ENCODE measurements at regions not wholly inside any gene's neighbourhood (a gene's known extent, or its start where the extent isn't known, plus 50 kb on each side); places are given as distances from the start of the nearest gene placed in this dataset.
A peak's percentile ranks its signal among the peaks of the same experiment; 100 is the strongest.

DNA sequence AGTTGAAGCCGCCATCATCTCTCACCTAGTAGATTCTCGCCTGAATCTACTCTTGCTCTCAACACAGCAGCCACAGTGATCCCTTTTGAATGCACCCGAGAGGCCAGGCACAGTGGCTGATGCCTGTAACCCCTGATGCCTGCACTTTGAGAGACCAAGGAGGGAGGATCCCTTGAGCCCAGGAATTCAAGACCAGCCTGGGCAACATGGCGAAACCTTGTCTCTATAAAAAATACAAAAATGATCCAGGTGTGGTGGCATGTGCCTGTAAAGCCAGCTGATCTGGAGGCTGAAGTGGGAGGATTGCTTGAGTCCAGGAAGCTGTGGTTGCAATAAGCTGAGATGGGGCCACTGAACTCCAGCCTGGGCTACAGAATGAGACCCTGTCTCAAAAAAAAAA, 60.3 kb upstream of the EML4 start:
- no peak for ATAC-seq
- Mint-ChIP-seq H3K27me3 (no peaks in the 10 kb centered on the region), H3K27ac (no peak overlapping the region), H3K36me3 (no peaks in the 10 kb centered on the region), H3K4me3 (no peak overlapping the region), H3K4me1 (peaks cover 8% of the 10 kb centered on the region), H3K9me3 (no peaks in the 10 kb centered on the region)

DNA sequence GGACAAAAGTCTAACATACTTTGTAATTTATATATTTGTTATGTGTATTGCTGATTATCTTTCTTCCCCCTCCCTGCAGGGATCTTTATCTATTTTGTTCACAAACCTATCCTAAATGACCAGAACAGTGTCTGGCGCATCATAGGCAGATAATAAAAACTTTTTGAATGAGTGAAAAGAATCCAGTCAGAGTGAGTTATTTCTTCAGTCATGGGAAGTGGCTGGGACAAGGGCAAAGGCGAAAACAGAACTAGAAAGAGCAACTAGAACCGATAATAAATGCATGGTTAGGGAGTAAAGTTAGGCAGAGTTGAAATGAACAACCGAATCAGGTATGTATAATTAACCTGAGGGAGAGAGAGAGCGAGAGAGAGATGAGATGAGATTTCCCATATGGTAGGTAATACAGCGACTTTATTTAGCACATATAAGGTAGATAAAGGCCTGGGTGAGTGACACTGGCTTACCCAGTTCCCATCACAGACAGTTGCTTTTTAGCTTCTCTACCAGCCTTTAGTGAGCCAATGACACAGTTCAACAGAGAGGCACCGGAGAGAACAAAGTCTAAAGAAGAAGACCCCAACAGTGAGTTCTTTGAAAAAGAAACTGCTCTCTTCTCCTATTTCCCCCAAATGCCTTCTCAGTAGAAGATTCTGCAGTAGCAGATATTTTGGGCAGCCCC, 59.1 kb upstream of the EML4 start:
- no peak for ATAC-seq
- Mint-ChIP-seq H3K9me3 (no peaks in the 10 kb centered on the region), H3K4me1 (peaks cover 18% of the 10 kb centered on the region), H3K27ac (no peak overlapping the region), H3K4me3 (no peak overlapping the region), H3K36me3 (no peaks in the 10 kb centered on the region), H3K27me3 (no peaks in the 10 kb centered on the region)

DNA sequence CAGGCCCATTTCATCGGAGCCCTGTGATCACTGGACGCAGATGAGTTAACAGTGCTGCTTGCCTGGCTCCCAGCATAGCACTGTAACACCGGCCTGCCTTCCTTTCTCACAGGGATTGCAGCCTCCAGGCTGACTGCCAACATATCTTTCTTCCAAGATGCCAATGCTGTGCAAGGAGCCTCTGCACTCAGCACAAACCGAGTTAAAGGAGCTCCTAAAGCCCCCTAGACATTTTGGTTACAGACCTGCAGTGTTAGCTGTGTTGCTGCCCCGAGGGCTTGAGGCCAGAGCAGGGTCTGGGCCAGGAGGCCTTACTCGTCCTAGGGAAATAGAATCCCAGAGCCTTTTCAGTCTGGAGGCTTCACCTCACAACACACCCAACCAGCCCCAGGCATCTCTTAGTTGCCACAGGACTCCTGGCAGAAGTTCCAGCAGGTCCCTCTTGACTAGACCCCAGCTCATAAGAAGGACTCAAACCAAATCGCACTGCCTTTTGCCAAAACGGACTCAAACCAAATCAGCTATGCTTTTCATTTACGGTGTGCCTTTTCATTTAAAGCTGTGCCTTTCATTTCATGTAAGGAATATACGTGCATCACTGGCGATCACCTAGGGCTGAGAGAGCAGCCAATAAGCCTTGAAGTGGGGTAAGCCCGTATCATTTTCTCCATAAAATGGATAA, 58.4 kb upstream of the EML4 start:
- Mint-ChIP-seq H3K4me3 (no peak overlapping the region), H3K4me1 (peaks cover 23% of the 10 kb centered on the region), H3K27ac (no peak overlapping the region), H3K9me3 (no peaks in the 10 kb centered on the region), H3K27me3 (no peaks in the 10 kb centered on the region), H3K36me3 (no peaks in the 10 kb centered on the region)
- no peak for ATAC-seq

DNA sequence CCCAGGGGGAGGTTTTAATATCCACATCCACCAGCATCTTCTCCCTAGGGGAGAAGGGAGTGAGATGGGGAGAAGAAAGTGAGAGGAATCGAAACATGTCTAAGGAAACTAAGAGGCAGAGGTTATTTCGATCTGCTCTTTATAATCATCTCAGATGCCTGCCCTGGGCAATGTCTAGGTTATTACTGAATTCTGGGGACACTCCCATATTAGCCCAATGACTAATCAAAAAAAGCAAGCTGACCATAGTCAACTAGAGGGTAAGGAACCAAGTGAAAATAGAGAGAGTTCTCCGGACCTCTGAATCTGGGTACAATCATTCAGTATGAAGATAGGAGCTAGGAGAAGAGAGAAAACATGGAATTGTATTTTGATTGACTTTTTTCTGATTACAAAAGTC, 56.7 kb upstream of the EML4 start:
- Mint-ChIP-seq H3K4me3 (no peak overlapping the region), H3K27me3 (no peaks in the 10 kb centered on the region), H3K4me1 (peaks cover 35% of the 10 kb centered on the region), H3K36me3 (no peaks in the 10 kb centered on the region), H3K9me3 (no peaks in the 10 kb centered on the region), H3K27ac (peak overlapping the region; percentile 15)
- no peak for ATAC-seq

DNA sequence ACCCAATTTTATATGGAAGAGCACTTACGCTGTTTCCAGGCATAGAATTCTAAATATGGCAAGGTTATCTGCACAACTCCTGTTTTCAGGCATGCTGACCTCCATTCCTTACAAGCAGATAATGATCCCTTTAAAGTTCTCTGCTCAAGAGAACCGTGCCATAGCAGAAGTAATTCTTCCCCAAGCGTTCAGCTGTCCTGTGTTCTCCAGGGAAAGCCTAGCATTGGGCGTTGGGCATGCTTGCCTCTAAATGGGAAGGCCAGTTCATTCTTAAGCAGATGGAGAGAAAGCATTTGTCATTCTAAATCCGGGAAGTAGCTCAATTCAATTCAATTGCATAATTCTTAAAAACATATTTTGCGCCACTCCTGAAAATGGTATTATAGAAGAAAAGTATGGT, 55.7 kb upstream of the EML4 start:
- no peak overlapping the region for H3K4me3 Mint-ChIP-seq
- no peaks in the 10 kb centered on the region for H3K27me3 Mint-ChIP-seq
- ATAC-seq, result no peak
- no peak overlapping the region for H3K27ac Mint-ChIP-seq
- H3K4me1 Mint-ChIP-seq, result peaks cover 45% of the 10 kb centered on the region
- H3K9me3 Mint-ChIP-seq, result no peaks in the 10 kb centered on the region
- no peaks in the 10 kb centered on the region for H3K36me3 Mint-ChIP-seq

DNA sequence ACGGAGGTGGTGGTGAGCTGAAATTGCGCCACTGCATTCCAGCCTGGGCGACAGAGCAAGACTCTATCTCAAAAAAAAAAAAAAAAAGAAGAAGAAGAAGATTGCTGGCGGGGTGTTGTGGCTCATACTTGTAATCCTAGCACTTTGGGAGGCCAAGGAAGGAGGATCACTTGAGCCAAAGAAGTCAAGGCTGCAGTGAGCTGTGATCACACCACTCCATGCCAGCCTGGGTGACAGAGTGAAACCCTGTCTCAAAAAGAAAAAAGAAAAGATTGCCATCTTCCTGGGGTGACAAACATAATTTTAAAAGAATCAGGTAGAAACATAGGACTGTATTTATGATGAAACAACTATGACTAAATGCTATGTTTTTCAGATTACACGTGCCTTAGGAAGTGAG, 55.1 kb upstream of the EML4 start:
- Mint-ChIP-seq H3K9me3 (no peaks in the 10 kb centered on the region), H3K4me1 (peaks cover 51% of the 10 kb centered on the region), H3K27ac (peak overlapping the region; percentile 0), H3K36me3 (no peaks in the 10 kb centered on the region), H3K27me3 (no peaks in the 10 kb centered on the region), H3K4me3 (no peak overlapping the region)
- ATAC-seq, result no peak

DNA sequence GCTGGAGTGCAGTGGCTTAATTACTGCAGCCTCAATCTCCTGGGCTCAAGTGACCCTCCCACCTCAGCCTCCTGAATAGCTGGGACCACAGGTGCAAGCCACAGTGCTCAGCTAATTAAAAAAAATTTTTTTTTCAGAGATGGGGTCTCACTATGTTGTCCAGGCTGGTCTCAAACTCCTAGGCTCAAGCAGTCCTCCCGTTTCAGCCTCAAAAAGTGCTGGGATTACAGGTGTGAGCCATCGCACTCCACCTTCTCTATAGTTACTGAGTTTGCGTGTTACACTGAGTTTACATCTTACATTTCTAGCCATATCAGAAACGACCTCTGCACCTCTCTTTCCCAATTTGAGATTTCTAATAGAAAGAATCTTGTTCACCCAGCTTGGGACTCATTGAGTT, 53.6 kb upstream of the EML4 start:
- peak overlapping the region; percentile 0 for H3K27ac Mint-ChIP-seq
- no peaks in the 10 kb centered on the region for H3K27me3 Mint-ChIP-seq
- no peak overlapping the region for H3K4me3 Mint-ChIP-seq
- no peak for ATAC-seq
- peaks cover 52% of the 10 kb centered on the region for H3K4me1 Mint-ChIP-seq
- H3K9me3 Mint-ChIP-seq, result no peaks in the 10 kb centered on the region
- no peaks in the 10 kb centered on the region for H3K36me3 Mint-ChIP-seq

GRCh38 chr2:42116195-42117181, 52.7 kb upstream of the EML4 start:
- H3K9me3 Mint-ChIP-seq, result peaks cover under 1% of the 10 kb centered on the region
- peaks cover 54% of the 10 kb centered on the region for H3K4me1 Mint-ChIP-seq
- no peak overlapping the region for H3K4me3 Mint-ChIP-seq
- no peaks in the 10 kb centered on the region for H3K27me3 Mint-ChIP-seq
- no peak for ATAC-seq
- peak overlapping the region; percentile 15 for H3K27ac Mint-ChIP-seq
- H3K36me3 Mint-ChIP-seq, result peaks cover 2% of the 10 kb centered on the region

DNA sequence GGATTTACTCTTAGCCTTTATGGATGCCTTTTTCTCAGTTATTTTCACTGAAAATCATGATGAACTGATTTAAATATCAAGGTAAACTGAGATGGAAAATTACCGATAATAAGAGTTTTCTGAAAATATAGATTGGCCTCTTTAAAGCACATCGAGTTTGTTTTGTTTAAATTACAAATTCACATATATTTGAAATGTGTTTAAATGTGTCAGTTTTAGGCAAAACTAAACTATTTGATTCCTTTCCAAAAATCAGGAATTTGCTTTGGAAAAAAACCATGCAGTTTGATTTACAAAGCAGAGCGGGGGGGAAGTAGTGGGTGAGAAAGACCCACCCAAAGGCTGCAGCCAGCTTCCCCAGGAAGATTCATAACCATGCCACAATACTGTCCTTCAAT, 52.0 kb upstream of the EML4 start:
- Mint-ChIP-seq H3K36me3 (peaks cover 5% of the 10 kb centered on the region), H3K4me3 (no peak overlapping the region), H3K9me3 (peaks cover 3% of the 10 kb centered on the region), H3K4me1 (peaks cover 53% of the 10 kb centered on the region), H3K27ac (peak overlapping the region; percentile 15), H3K27me3 (no peaks in the 10 kb centered on the region)
- no peak for ATAC-seq

GRCh38 chr2:42117923-42118753, 51.0 kb upstream of the EML4 start:
- Mint-ChIP-seq H3K27me3 (no peaks in the 10 kb centered on the region), H3K4me3 (peak overlapping the region; percentile 33), H3K9me3 (peaks cover 3% of the 10 kb centered on the region), H3K4me1 (peaks cover 53% of the 10 kb centered on the region), H3K27ac (peak overlapping the region; percentile 66), H3K36me3 (peaks cover 5% of the 10 kb centered on the region)
- peak; percentile 99 for ATAC-seq

GRCh38 chr2:42118754-42119569, 50.2 kb upstream of the EML4 start:
- Mint-ChIP-seq H3K4me1 (peaks cover 61% of the 10 kb centered on the region), H3K27me3 (no peaks in the 10 kb centered on the region), H3K9me3 (peaks cover 3% of the 10 kb centered on the region), H3K4me3 (no peak overlapping the region), H3K36me3 (peaks cover 5% of the 10 kb centered on the region), H3K27ac (peak overlapping the region; percentile 66)
- ATAC-seq, result no peak

Data from stimulated activated memory B cell treated with anti-CD40 and anti-IgM and Interleukin-4, amounts not matched to agents 10 μg/mL and 1 μg/mL and 100 μg/mL, for 72 hours (primary cell).